C4-2B (cell line): ENCODE measurements at regions not wholly inside any gene's neighbourhood (a gene's known extent, or its start where the extent isn't known, plus 50 kb on each side); places are given as distances from the start of the nearest gene placed in this dataset.

Experiments used
- H3K27ac ChIP-seq: fragments of 450-650 bp; 2 replicates; pipeline ENCODE4 v1.5.1; 2017
- CTCF ChIP-seq: fragments of 450-650 bp; conservative IDR thresholded peaks from 2 replicates; pipeline ENCODE4 v1.5.1; 2017; ENCODE audit warnings: mild to moderate bottlenecking
- ZFX ChIP-seq: fragments of 450-650 bp; IDR thresholded peaks from 2 replicates; pipeline ENCODE4 v1.6.1; 2017

GRCh38 chr3:88000853-88001252 is 58.0 kb downstream of the CGGBP1 start:
- H3K27ac ChIP-seq, result no peak overlapping the region
- TF ChIP-seq CTCF (no peak), ZFX (no peak)

GRCh38 chr3:87997966-87998365 is 60.8 kb downstream of the CGGBP1 start:
- H3K27ac ChIP-seq, result no peak overlapping the region
- no peak for TF ChIP-seq CTCF
- no peak for TF ChIP-seq ZFX

- TF ChIP-seq CTCF, result no peak
- TF ChIP-seq ZFX, result no peak
- no peak overlapping the region for H3K27ac ChIP-seq
Measured at GRCh38 chr3:87997298-87997697, 61.5 kb downstream of the CGGBP1 start.

GRCh38 chr3:87996882-87997281 is 61.9 kb downstream of the CGGBP1 start:
- no peak overlapping the region for H3K27ac ChIP-seq
- TF ChIP-seq ZFX (no peak), CTCF (no peak)

- TF ChIP-seq CTCF, result no peak
- TF ChIP-seq ZFX, result no peak
- no peak overlapping the region for H3K27ac ChIP-seq
Measured at GRCh38 chr3:87993566-87993965, 65.2 kb downstream of the CGGBP1 start.

- TF ChIP-seq ZFX, result no peak
- no peak for TF ChIP-seq CTCF
- no peak overlapping the region for H3K27ac ChIP-seq
Measured at GRCh38 chr3:87987952-87988351, 70.9 kb downstream of the CGGBP1 start.

GRCh38 chr3:87982421-87982820 is 76.4 kb downstream of the CGGBP1 start:
- no peak overlapping the region for H3K27ac ChIP-seq
- no peak for TF ChIP-seq ZFX

- no peak for TF ChIP-seq CTCF
- no peak for TF ChIP-seq ZFX
- H3K27ac ChIP-seq, result no peak overlapping the region
Measured at GRCh38 chr3:87979527-87979926, 79.3 kb downstream of the CGGBP1 start.
